NCI-H510A (cell line): ENCODE measurements at regions not wholly inside any gene's neighbourhood (a gene's known extent, or its start where the extent isn't known, plus 50 kb on each side); places are given as distances from the start of the nearest gene placed in this dataset.
"Not testable (repeated sequence)": the region's sequence is repeated elsewhere in the genome, so short reads cannot be mapped to it uniquely, and the experiment has no call there.

ENCODE experiments used
- DNase-seq: peaks from one replicate; lab custom pipeline; 2025; lab: John Stamatoyannopoulos, UW

GRCh38 chr4:13763707-13764106, 136.2 kb upstream of the BOD1L1 start:
- no peak for DNase-seq

- no peak for DNase-seq
These were observed 138.0 kb upstream of the BOD1L1 start for GRCh38 chr4:13765539-13765938.

GRCh38 chr4:13766761-13767540, 139.4 kb upstream of the BOD1L1 start:
- DNase-seq: no peak

- no peak for DNase-seq
These were observed 149.8 kb upstream of the BOD1L1 start for GRCh38 chr4:13777341-13777740.

- no peak for DNase-seq
These were observed 150.8 kb upstream of the BOD1L1 start for GRCh38 chr4:13778367-13778766.

GRCh38 chr4:13782231-13782630, 154.7 kb upstream of the BOD1L1 start:
- DNase-seq: no peak

GRCh38 chr4:13783800-13784411, 156.4 kb upstream of the BOD1L1 start:
- DNase-seq: no peak

GRCh38 chr4:13793020-13793710, 165.6 kb upstream of the BOD1L1 start:
- DNase-seq: no peak

- DNase-seq: no peak
These were observed 167.5 kb upstream of the BOD1L1 start for GRCh38 chr4:13794819-13795565.

- DNase-seq: no peak
These were observed 169.5 kb upstream of the BOD1L1 start for GRCh38 chr4:13797061-13797460.

- no peak for DNase-seq
These were observed 187.7 kb upstream of the BOD1L1 start for GRCh38 chr4:13815231-13815630.

GRCh38 chr4:13816472-13816871, 188.9 kb upstream of the BOD1L1 start:
- DNase-seq: no peak

- DNase-seq: no peak
These were observed 194.0 kb upstream of the BOD1L1 start for GRCh38 chr4:13821522-13821921.

GRCh38 chr4:13825822-13826221, 198.3 kb upstream of the BOD1L1 start:
- DNase-seq: not testable (repeated sequence)

- no peak for DNase-seq
These were observed 201.9 kb upstream of the BOD1L1 start for GRCh38 chr4:13829457-13829856.

- no peak for DNase-seq
These were observed 202.9 kb upstream of the BOD1L1 start for GRCh38 chr4:13830449-13830848.

- no peak for DNase-seq
These were observed 205.8 kb upstream of the BOD1L1 start for GRCh38 chr4:13833171-13833804.

GRCh38 chr4:13836946-13837912, 209.7 kb upstream of the BOD1L1 start:
- no peak for DNase-seq

- DNase-seq: no peak
These were observed 213.1 kb upstream of the BOD1L1 start for GRCh38 chr4:13840502-13841190.

- no peak for DNase-seq
These were observed 217.2 kb upstream of the BOD1L1 start for GRCh38 chr4:13844740-13845139.
